ENCODE measurements at regions not wholly inside any gene's neighbourhood (a gene's known extent, or its start where the extent isn't known, plus 50 kb on each side); places are given as distances from the start of the nearest gene placed in this dataset.
"Not testable (repeated sequence)": the region's sequence is repeated elsewhere in the genome, so short reads cannot be mapped to it uniquely, and the experiment has no call there.

- DNase-seq, result no peak
- in situ Hi-C loops (cut with HindIII; ENCODE audit: low pct_ligation_motif_present, low pct_unique_long_range_greater_than_20kb, low sequenced_read_pairs), result no loop called here
Observed at GRCh38 chr4:75213480-75213879, 280.6 kb downstream of the PARM1 start.

GRCh38 chr4:75211422-75211821, 278.5 kb downstream of the PARM1 start:
- no peak for DNase-seq
- in situ Hi-C loops (cut with HindIII; ENCODE audit: low pct_ligation_motif_present, low pct_unique_long_range_greater_than_20kb, low sequenced_read_pairs), result no loop called here

GRCh38 chr4:75207902-75208301, 275.0 kb downstream of the PARM1 start:
- DNase-seq, result no peak
- in situ Hi-C loops (cut with HindIII; ENCODE audit: low pct_ligation_motif_present, low pct_unique_long_range_greater_than_20kb, low sequenced_read_pairs), result no loop called here

GRCh38 chr4:75195111-75195510, 262.2 kb downstream of the PARM1 start:
- in situ Hi-C loops (cut with HindIII; ENCODE audit: low pct_ligation_motif_present, low pct_unique_long_range_greater_than_20kb, low sequenced_read_pairs), result no loop called here
- DNase-seq, result no peak

DNA sequence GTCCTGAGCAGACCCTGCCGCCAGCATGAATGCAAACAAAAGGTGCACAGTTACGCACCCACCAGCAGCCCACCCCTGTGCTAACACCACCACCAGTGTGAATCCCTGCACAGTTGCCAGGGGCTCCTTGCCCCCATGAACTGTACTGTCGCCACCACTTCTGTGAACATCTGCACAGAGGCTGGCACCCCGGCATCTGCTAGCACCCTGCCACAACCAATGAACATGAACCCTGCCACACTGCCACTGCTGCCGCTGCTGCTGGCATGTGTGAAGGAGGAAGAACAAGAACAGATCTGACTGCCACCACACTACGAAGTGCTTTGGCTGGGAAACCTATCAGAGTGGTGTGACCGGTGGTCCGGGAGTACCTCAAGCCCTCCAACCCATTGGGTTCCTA, 261.3 kb downstream of the PARM1 start:
- in situ Hi-C loops (cut with HindIII; ENCODE audit: low pct_ligation_motif_present, low pct_unique_long_range_greater_than_20kb, low sequenced_read_pairs), result no loop called here
- no peak for DNase-seq

GRCh38 chr4:75192182-75192581, 259.3 kb downstream of the PARM1 start:
- DNase-seq; in situ Hi-C loops (cut with HindIII; ENCODE audit: low pct_ligation_motif_present, low pct_unique_long_range_greater_than_20kb, low sequenced_read_pairs): not testable (repeated sequence)

DNA sequence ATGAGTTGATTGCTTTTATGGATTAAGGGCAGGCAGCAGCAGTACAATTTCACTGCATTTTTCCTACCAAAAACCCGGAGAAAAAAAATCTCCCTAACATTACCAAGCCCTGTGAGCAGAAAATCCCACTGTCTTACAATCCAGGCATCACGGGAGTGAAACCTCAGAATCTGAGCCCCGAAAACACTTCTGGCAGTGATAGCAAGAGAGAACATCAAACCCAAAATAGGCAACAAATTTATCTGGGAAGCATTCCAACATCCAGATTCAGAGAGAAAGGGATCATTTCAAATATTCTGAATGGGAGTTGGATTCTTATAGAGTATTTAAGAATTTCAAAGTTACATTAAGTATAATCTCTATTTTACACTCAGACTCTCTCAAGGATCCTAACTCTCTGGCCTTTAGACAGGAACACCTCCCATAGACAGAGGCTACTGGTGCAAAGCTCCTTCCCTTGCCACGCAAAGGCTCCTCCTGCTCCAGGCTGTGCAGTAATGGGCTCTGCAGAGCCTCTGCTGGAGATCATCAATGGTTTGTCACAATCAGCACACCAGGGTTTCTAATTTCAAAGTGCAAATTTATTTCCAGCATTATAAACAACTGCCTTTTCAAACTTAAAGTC, 256.9 kb downstream of the PARM1 start:
- DNase-seq, result no peak
- in situ Hi-C loops (cut with HindIII; ENCODE audit: low pct_ligation_motif_present, low pct_unique_long_range_greater_than_20kb, low sequenced_read_pairs), result no loop called here

- in situ Hi-C loops (cut with HindIII; ENCODE audit: low pct_ligation_motif_present, low pct_unique_long_range_greater_than_20kb, low sequenced_read_pairs), result no loop called here
- peak; percentile 6 for DNase-seq
Observed at GRCh38 chr4:75180790-75181776, 248.2 kb downstream of the PARM1 start.

GRCh38 chr4:75180217-75180616, 247.3 kb downstream of the PARM1 start:
- in situ Hi-C loops (cut with HindIII; ENCODE audit: low pct_ligation_motif_present, low pct_unique_long_range_greater_than_20kb, low sequenced_read_pairs), result no loop called here
- no peak for DNase-seq

- in situ Hi-C loops (cut with HindIII; ENCODE audit: low pct_ligation_motif_present, low pct_unique_long_range_greater_than_20kb, low sequenced_read_pairs), result no loop called here
- no peak for DNase-seq
Observed at GRCh38 chr4:75179510-75179909, 246.6 kb downstream of the PARM1 start.

DNA sequence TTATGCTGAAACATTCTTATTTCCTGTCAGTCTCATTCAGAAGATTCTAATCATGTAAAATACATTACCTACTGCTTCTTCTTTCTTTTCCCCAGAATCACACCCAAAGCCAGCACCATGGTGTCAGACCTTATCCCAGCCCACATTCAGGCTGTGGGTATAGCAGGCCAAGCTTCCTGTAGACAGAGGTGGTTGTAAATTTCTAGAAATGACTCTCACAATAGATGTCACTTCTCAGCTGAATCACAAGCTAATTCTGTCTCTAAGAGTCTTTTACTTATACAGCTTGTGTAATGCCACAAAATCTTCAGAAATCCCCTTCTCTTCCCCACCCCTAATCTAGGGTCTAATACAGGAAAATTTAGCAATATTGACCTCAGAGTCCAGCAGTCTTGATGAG, 239.6 kb downstream of the PARM1 start:
- no peak for DNase-seq
- in situ Hi-C loops (cut with HindIII; ENCODE audit: low pct_ligation_motif_present, low pct_unique_long_range_greater_than_20kb, low sequenced_read_pairs), result no loop called here

DNA sequence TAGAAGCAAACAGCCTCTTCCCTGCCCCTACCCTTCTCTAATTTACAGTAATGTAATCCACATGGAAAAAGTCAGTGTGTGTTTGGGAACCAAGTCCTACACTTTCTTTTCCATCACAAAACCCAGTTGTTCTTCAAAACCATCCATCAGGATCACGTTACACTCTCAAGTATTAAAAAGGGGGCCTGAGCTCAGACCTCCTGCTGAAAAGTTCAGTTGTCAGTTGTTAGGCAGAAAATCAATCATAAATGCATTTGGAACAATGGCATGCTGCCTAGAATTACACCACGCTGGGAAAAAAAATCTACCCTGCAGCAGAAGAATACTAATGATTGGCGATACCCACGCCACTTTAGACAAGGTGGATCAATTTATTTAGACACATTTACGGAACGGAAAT, 236.5 kb downstream of the PARM1 start:
- no peak for DNase-seq
- in situ Hi-C loops (cut with HindIII; ENCODE audit: low pct_ligation_motif_present, low pct_unique_long_range_greater_than_20kb, low sequenced_read_pairs), result no loop called here

DNA sequence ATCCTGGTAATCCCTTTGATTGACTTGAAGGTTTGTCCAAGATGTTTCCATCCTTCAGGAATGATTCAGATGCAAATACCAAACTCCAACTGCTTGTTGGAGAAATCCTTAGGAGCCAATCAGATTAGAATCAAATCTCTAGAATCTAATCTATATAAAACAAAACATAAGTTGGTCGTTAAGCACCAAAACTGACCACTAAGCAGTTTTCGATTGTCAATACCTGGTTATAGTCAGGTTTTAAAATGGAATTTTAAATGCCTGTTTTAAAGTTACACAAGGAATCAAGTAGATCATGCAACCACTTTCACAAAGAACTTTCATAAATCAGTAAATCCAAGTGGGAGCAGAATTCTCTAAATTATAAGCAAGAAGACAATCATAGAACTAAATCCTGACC, 236.1 kb downstream of the PARM1 start:
- DNase-seq, result no peak
- in situ Hi-C loops (cut with HindIII; ENCODE audit: low pct_ligation_motif_present, low pct_unique_long_range_greater_than_20kb, low sequenced_read_pairs), result no loop called here

DNA sequence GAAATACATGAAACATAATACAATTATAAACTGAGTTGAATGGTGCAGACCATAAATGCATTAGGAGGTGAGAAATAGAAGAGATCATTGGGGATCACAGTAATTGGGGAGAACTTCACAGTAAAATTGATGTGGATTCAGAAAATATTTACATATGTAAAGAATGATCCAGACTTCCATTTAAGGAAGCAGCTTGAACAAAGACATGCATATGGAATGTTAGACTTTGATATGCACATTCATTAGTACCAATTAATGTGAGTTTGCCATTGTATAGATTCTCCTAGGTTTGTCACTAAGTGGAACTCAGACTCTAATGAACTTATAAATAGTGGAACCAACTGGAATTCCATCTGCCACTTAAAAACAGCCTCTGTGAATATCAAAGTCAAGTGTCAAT, 235.6 kb downstream of the PARM1 start:
- in situ Hi-C loops (cut with HindIII; ENCODE audit: low pct_ligation_motif_present, low pct_unique_long_range_greater_than_20kb, low sequenced_read_pairs), result no loop called here
- DNase-seq, result no peak

GRCh38 chr4:75165100-75165499, 232.2 kb downstream of the PARM1 start:
- in situ Hi-C loops (cut with HindIII; ENCODE audit: low pct_ligation_motif_present, low pct_unique_long_range_greater_than_20kb, low sequenced_read_pairs); DNase-seq: not testable (repeated sequence)

- in situ Hi-C loops (cut with HindIII; ENCODE audit: low pct_ligation_motif_present, low pct_unique_long_range_greater_than_20kb, low sequenced_read_pairs), result no loop called here
- no peak for DNase-seq
Observed at GRCh38 chr4:75158451-75158850, 225.5 kb downstream of the PARM1 start.

DNA sequence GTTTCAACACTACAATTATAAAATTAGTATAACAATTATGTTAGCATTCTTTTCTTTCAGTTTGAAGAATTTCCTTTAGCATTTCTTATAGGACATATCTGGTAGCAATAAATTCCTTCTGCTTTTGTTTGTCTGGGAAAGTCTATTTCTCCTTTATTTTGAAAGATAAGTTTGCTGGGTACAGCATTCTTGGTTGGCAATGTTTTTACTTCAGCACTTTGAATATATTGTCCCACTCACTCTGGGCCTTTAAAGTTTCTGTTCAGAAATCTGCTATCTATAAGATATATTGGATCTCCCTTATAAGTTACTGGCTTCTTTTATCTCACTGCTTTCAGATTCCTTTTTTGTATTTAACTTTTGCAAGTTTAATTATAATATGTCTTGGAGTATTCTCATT, 222.1 kb downstream of the PARM1 start:
- no peak for DNase-seq
- in situ Hi-C loops (cut with HindIII; ENCODE audit: low pct_ligation_motif_present, low pct_unique_long_range_greater_than_20kb, low sequenced_read_pairs), result no loop called here

- DNase-seq, result no peak
- in situ Hi-C loops (cut with HindIII; ENCODE audit: low pct_ligation_motif_present, low pct_unique_long_range_greater_than_20kb, low sequenced_read_pairs), result no loop called here
Observed at GRCh38 chr4:75146223-75146622, 213.3 kb downstream of the PARM1 start.

- no peak for DNase-seq
- in situ Hi-C loops (cut with HindIII; ENCODE audit: low pct_ligation_motif_present, low pct_unique_long_range_greater_than_20kb, low sequenced_read_pairs), result no loop called here
Observed at GRCh38 chr4:75144475-75144874, 211.6 kb downstream of the PARM1 start.

DNA sequence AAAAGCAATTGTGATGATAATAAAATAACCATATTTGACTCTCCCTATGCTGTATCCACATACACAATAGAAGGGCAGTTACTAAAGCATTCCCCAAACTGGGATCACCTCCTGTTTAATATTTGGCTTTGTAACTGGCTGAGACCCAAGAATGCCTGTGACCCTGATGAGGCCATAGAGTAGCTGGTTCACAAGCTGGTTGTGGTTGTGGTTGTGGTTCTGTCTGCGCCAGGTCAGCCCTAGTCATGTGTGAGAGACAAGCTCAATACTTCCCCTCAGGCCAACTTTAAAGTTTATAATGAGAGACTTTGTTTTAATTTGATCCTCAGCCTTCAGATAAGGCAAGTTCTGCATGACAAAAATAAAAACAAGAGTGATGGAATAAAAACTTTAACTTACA, 209.9 kb downstream of the PARM1 start:
- in situ Hi-C loops (cut with HindIII; ENCODE audit: low pct_ligation_motif_present, low pct_unique_long_range_greater_than_20kb, low sequenced_read_pairs), result no loop called here
- DNase-seq, result no peak

Data from ACHN (cell line).